ENCODE measurements at regions not wholly inside any gene's neighbourhood (a gene's known extent, or its start where the extent isn't known, plus 50 kb on each side); places are given as distances from the start of the nearest gene placed in this dataset.

- DNase-seq = no peak
Measured at GRCh38 chr21:25422610-25423608, 184.4 kb downstream of the MRPL39 start.

- peak in 2 of 3 donors; percentile 7 to 16 for DNase-seq
Measured at GRCh38 chr21:25421321-25422028, 185.8 kb downstream of the MRPL39 start.

GRCh38 chr21:25420831-25421230 lies 186.4 kb downstream of the MRPL39 start:
- no peak for DNase-seq

- DNase-seq = no peak
Measured at GRCh38 chr21:25416669-25417068, 190.6 kb downstream of the MRPL39 start.

- DNase-seq = no peak
Measured at GRCh38 chr21:25412100-25412499, 195.2 kb downstream of the MRPL39 start.

GRCh38 chr21:25409978-25410377 lies 197.3 kb downstream of the MRPL39 start:
- no peak for DNase-seq

GRCh38 chr21:25408666-25409065 lies 198.6 kb downstream of the MRPL39 start:
- no peak for DNase-seq

GRCh38 chr21:25406887-25407579 lies 200.2 kb downstream of the MRPL39 start:
- DNase-seq = no peak

GRCh38 chr21:25405984-25406383 lies 201.3 kb downstream of the MRPL39 start:
- no peak for DNase-seq

- no peak for DNase-seq
Measured at GRCh38 chr21:25402134-25402961, 204.9 kb downstream of the MRPL39 start.

GRCh38 chr21:25400427-25400826 lies 206.9 kb downstream of the MRPL39 start:
- no peak for DNase-seq

- no peak for DNase-seq
Measured at GRCh38 chr21:25398630-25399029, 208.7 kb downstream of the MRPL39 start.

GRCh38 chr21:25396135-25396711 lies 211.1 kb downstream of the MRPL39 start:
- no peak for DNase-seq

- no peak for DNase-seq
Measured at GRCh38 chr21:25391777-25392176, 215.5 kb downstream of the MRPL39 start.

GRCh38 chr21:25390701-25391100 lies 216.6 kb downstream of the MRPL39 start:
- no peak for DNase-seq

- DNase-seq = no peak
Measured at GRCh38 chr21:25387665-25388064, 219.6 kb downstream of the MRPL39 start.

GRCh38 chr21:25385911-25386474 lies 221.3 kb downstream of the MRPL39 start:
- peak; percentile 49 to 64 (median 63) for DNase-seq

GRCh38 chr21:25385341-25385740 lies 221.9 kb downstream of the MRPL39 start:
- no peak for DNase-seq

- no peak for DNase-seq
Measured at GRCh38 chr21:25384782-25385181, 222.5 kb downstream of the MRPL39 start.

GRCh38 chr21:25383545-25383944 lies 223.7 kb downstream of the MRPL39 start:
- no peak for DNase-seq

Data from muscle of back (tissue), 3 donors.